H1 (cell line): ENCODE measurements at regions not wholly inside any gene's neighbourhood (a gene's known extent, or its start where the extent isn't known, plus 50 kb on each side); places are given as distances from the start of the nearest gene placed in this dataset.
A peak's percentile ranks its signal among the peaks of the same experiment; 100 is the strongest.

ENCODE experiments used
- CTCF ChIA-PET: fragments of 300-600 bp; sonication (Branson Sonifier 250); formaldehyde crosslinking; loops from one replicate; lab custom pipeline; 2021; ENCODE audit not compliant: partially characterized antibody; lab: Charles Lee
- POLR2A ChIA-PET: fragments of 300-600 bp; sonication (Branson Sonifier 250); formaldehyde crosslinking; loops from one replicate; lab custom pipeline; 2021; ENCODE audit warnings: inconsistent platforms; ENCODE audit not compliant: partially characterized antibody; lab: Charles Lee
- DNase-seq, 2 experiments: peaks; one replicate each; pipeline versions ENCODE4 v3.0.0 to v3.0.0-alpha.2; 2010 to 2022; ENCODE audit warnings: low spot score in 2 of 2, low read depth in 1 of 2, mixed read lengths in 1 of 2
- FAIRE-seq: peaks from 2 replicates; lab custom pipeline; 2011; peaks lifted over from hg19 to GRCh38; lab: Jason Lieb, UNC
- H2AFZ ChIP-seq: 2 replicates; pipeline ENCODE4 v1.8.1; 2012; ENCODE audit warnings: low read length, inconsistent platforms
- H2AK5ac ChIP-seq: 2 replicates; pipeline ENCODE4 v1.6.1; 2013; ENCODE audit warnings: low read depth, low read length
- H2BK120ac ChIP-seq: replicated peaks from 2 replicates; pipeline ENCODE3; 2013; ENCODE audit warnings: low read depth, low read length, inconsistent platforms
- H2BK12ac ChIP-seq: 2 replicates; pipeline ENCODE4 v1.6.1; 2013; ENCODE audit warnings: low read depth, low read length
- H2BK15ac ChIP-seq: 2 replicates; pipeline ENCODE4 v1.6.1; 2013; ENCODE audit warnings: low read length
- H2BK20ac ChIP-seq: 2 replicates; pipeline ENCODE4 v1.6.1; 2013; ENCODE audit warnings: low read length
- H2BK5ac ChIP-seq: 2 replicates; pipeline ENCODE4 v1.6.1; 2013; ENCODE audit warnings: low read depth, low read length
- H3K14ac ChIP-seq: 2 replicates; pipeline ENCODE4 v1.6.1; 2013; ENCODE audit warnings: inconsistent platforms; ENCODE audit not compliant: insufficient read length
- H3K18ac ChIP-seq: 2 replicates; pipeline ENCODE4 v1.6.1; 2013; ENCODE audit warnings: low read length; ENCODE audit errors: extremely low read depth
- H3K23ac ChIP-seq: 2 replicates; pipeline ENCODE4 v1.6.1; 2013; ENCODE audit warnings: inconsistent platforms; ENCODE audit not compliant: insufficient read length
- H3K23me2 ChIP-seq: 2 replicates; pipeline ENCODE4 v1.6.1; 2013; ENCODE audit warnings: low read depth, low read length
- H3K27ac ChIP-seq: 2 replicates; pipeline ENCODE4 v1.6.1; 2011; ENCODE audit warnings: low read depth, low read length, inconsistent platforms
- H3K27me3 ChIP-seq, 4 experiments: replicated peaks in 1 of 4; 1 replicate in 1 of 4; 2 replicates in 3 of 4; pipeline versions ENCODE4 v1.6.1 to v1.8.1; 2011 to 2013; ENCODE audit warnings: low read length in 3 of 4, mild to moderate bottlenecking in 3 of 4, inconsistent platforms in 2 of 4, mixed read lengths in 2 of 4, moderate library complexity in 1 of 4; ENCODE audit not compliant: control insufficient read depth in 3 of 4, insufficient read depth in 3 of 4; ENCODE audit errors: extremely low read depth in 1 of 4
- H3K36me3 ChIP-seq, 4 experiments: 2 replicates each; pipeline versions ENCODE4 v1.6.1 to v1.8.1; 2011 to 2013; ENCODE audit warnings: mild to moderate bottlenecking in 4 of 4, low read length in 3 of 4, moderate library complexity in 2 of 4, control low read depth in 1 of 4, inconsistent platforms in 1 of 4; ENCODE audit not compliant: insufficient read depth in 4 of 4, control insufficient read depth in 2 of 4
- H3K4ac ChIP-seq: replicated peaks from 2 replicates; pipeline ENCODE3; 2013; ENCODE audit warnings: low read length, low read depth, mixed read lengths, inconsistent platforms; ENCODE audit not compliant: insufficient read length
- H3K4me1 ChIP-seq, 4 experiments: replicated peaks in 1 of 4; 1 replicate in 1 of 4; 2 replicates in 3 of 4; pipeline versions ENCODE4 v1.6.1 to v1.8.1; 2011 to 2013; ENCODE audit warnings: low read length in 3 of 4, inconsistent platforms in 2 of 4, mixed read lengths in 1 of 4; ENCODE audit not compliant: insufficient read depth in 4 of 4, control insufficient read depth in 3 of 4
- H3K4me2 ChIP-seq, 2 experiments: 2 replicates each; pipeline versions ENCODE4 v1.6.1 to v1.8.1; 2011 to 2013; ENCODE audit warnings: low read depth in 2 of 2, low read length in 2 of 2, control low read depth in 1 of 2, inconsistent platforms in 1 of 2, mild to moderate bottlenecking in 1 of 2; ENCODE audit not compliant: insufficient read depth in 1 of 2
- H3K4me3 ChIP-seq, 4 experiments: fragments of 200-600, 300-600 bp in 1 of 4; sonication (generic), shearing (Covaris generic), sonication (Bioruptor Twin) in 1 of 4; 2 replicates each; pipeline versions ENCODE4 v1.5.1 to v1.8.1; 2011 to 2016; ENCODE audit warnings: low read length in 4 of 4, low read depth in 3 of 4, control low read depth in 2 of 4, inconsistent platforms in 2 of 4, mild to moderate bottlenecking in 2 of 4, mixed read lengths in 1 of 4, moderate library complexity in 1 of 4; ENCODE audit not compliant: insufficient read depth in 2 of 4; ENCODE audit errors: extremely low read depth in 1 of 4
- H3K56ac ChIP-seq: replicated peaks from 2 replicates; pipeline ENCODE3; 2013; ENCODE audit warnings: low read depth, mild to moderate bottlenecking, mixed read lengths, low read length, inconsistent platforms; ENCODE audit not compliant: insufficient read length
- H3K79me1 ChIP-seq: 2 replicates; pipeline ENCODE4 v1.6.1; 2013; ENCODE audit warnings: low read depth, low read length, control low read depth
- H3K79me2 ChIP-seq, 2 experiments: 2 replicates each; pipeline versions ENCODE4 v1.6.1 to v1.8.1; 2012 to 2013; ENCODE audit warnings: low read length in 2 of 2, mild to moderate bottlenecking in 2 of 2, inconsistent platforms in 1 of 2; ENCODE audit not compliant: insufficient read depth in 2 of 2, control insufficient read depth in 1 of 2
- H3K9ac ChIP-seq, 4 experiments: replicated peaks in 1 of 4; 1 replicate in 1 of 4; 2 replicates in 3 of 4; pipeline versions ENCODE4 v1.6.1 to v1.8.1; 2011 to 2013; ENCODE audit warnings: low read depth in 3 of 4, low read length in 3 of 4, control low read depth in 2 of 4, mild to moderate bottlenecking in 2 of 4, moderate library complexity in 2 of 4, inconsistent platforms in 1 of 4; ENCODE audit errors: extremely low read depth in 1 of 4
- H3K9me3 ChIP-seq, 2 experiments: 2 replicates each; pipeline versions ENCODE4 v1.6.1 to v1.8.1; 2012 to 2013; ENCODE audit warnings: mild to moderate bottlenecking in 2 of 2, moderate library complexity in 2 of 2, control low read depth in 1 of 2, inconsistent platforms in 1 of 2, low read depth in 1 of 2, low read length in 1 of 2, mixed read lengths in 1 of 2; ENCODE audit not compliant: insufficient read depth in 2 of 2
- H4K20me1 ChIP-seq, 2 experiments: replicated peaks in 1 of 2; 2 replicates each; pipeline versions ENCODE3 to v1.8.1; 2011 to 2013; ENCODE audit warnings: inconsistent platforms in 2 of 2, low read length in 2 of 2, mild to moderate bottlenecking in 1 of 2; ENCODE audit not compliant: insufficient read depth in 2 of 2, control insufficient read depth in 1 of 2
- H4K5ac ChIP-seq: 2 replicates; pipeline ENCODE4 v1.6.1; 2013; ENCODE audit warnings: low read length, low read depth, mixed read lengths, inconsistent platforms; ENCODE audit not compliant: insufficient read length
- H4K8ac ChIP-seq: 2 replicates; pipeline ENCODE4 v1.8.0; 2013; ENCODE audit warnings: mild to moderate bottlenecking, moderate library complexity, low read length, inconsistent platforms; ENCODE audit not compliant: insufficient read depth; ENCODE audit errors: extremely low read depth
- H4K91ac ChIP-seq: replicated peaks from 2 replicates; pipeline ENCODE3; 2013; ENCODE audit warnings: low read length, mixed read lengths, inconsistent platforms; ENCODE audit not compliant: insufficient read length
- WGBS, 2 experiments: shearing (Covaris generic) in 1 of 2; methylation state at CpG; one replicate each; pipeline versions ENCODE4 v1.1.6 to v1.1.7; 2013 to 2015; ENCODE audit warnings: low lambda C conversion rate in 2 of 2, mixed read lengths in 2 of 2, inconsistent platforms in 1 of 2, low coverage in 1 of 2, missing lambda C conversion rate in 1 of 2; ENCODE audit not compliant: insufficient replicate concordance in 2 of 2, insufficient coverage in 1 of 2, insufficient read length in 1 of 2; ENCODE audit errors: extremely low coverage in 1 of 2, missing lambda C conversion rate in 1 of 2; 5-methylcytosine and 5-hydroxymethylcytosine counted together

DNA sequence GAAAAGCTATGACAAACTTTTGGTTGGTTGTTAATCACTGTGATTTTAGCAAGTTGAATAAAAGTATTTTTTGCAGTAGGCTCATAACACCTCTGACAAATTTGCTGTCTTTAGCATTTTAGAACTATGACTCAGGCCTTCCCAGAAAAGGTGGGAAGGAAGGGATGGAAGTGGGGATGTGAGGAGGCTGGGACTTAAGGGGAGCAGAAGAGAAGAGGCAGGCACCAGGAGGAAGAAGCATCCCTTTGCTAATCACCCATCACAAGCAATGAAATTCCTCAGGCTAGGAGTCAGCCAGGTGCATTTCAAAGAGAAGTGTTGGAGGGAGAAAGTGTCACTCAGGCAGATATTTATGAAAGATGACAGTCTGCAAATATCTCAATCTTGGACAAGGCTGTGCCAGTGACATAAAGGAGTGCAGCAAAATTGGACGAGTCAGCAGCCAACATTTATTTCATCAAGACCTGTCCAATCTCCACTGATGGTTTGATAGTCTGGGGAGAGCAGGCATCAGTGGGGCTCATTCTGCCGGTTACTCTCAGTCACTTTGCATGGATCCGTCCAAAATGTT is 337.3 kb upstream of the ARRDC4 start:
- Histone ChIP-seq H4K8ac (no peak overlapping the region), H3K23ac (no peak overlapping the region), H3K4me3 (no peak overlapping the region), H3K36me3 (no peaks in the 10 kb centered on the region), H2BK20ac (no peak overlapping the region), H3K79me1 (no peaks in the 10 kb centered on the region), H3K27me3 (no peaks in the 10 kb centered on the region), H2AFZ (no peak overlapping the region), H3K9ac (no peak overlapping the region), H3K18ac (no peak overlapping the region), H3K4me2 (no peak overlapping the region), H4K20me1 (no peaks in the 10 kb centered on the region), H2BK15ac (no peak overlapping the region), H3K27ac (no peak overlapping the region), H3K79me2 (no peaks in the 10 kb centered on the region), H2AK5ac (no peak overlapping the region), H2BK12ac (no peak overlapping the region), H4K5ac (no peak overlapping the region), H4K91ac (no peak overlapping the region), H2BK5ac (no peak overlapping the region), H3K4ac (no peak overlapping the region), H2BK120ac (no peak overlapping the region), H3K9me3 (no peaks in the 10 kb centered on the region), H3K56ac (no peak overlapping the region), H3K14ac (no peak overlapping the region), H3K23me2 (no peaks in the 10 kb centered on the region), H3K4me1 (no peaks in the 10 kb centered on the region)
- WGBS, 2 experiments, result 81% methylated on average over 3 of the region's 3 CpGs; no CpG with 5 or more reads in 1 of the 2 experiments
- POLR2A ChIA-PET, result no interaction called here
- CTCF ChIA-PET, result no interaction called here
- DNase-seq (peak in 1 of 2 experiments; percentile 2), FAIRE-seq (no peak)
